SK-N-SH treated with all-trans-retinoic acid at 6 μM for 48 hours (cell line): ENCODE measurements at regions not wholly inside any gene's neighbourhood (a gene's known extent, or its start where the extent isn't known, plus 50 kb on each side); places are given as distances from the start of the nearest gene placed in this dataset.

ENCODE experiments used
- ARNTL ChIP-seq: fragments of 450-650 bp; formaldehyde crosslinking; IDR thresholded peaks from 2 replicates; pipeline ENCODE4 v1.5.0; 2020; ENCODE audit warnings: low read depth, mild to moderate bottlenecking, moderate library complexity, borderline replicate concordance
- BACH2 ChIP-seq: fragments of 250-450 bp; sonication (Bioruptor Pico); IDR thresholded peaks from 2 replicates; pipeline ENCODE4 v1.9.0; 2021; ENCODE audit warnings: mild to moderate bottlenecking, borderline replicate concordance
- RARB ChIP-seq: fragments of 250-450 bp; sonication (Bioruptor Pico); IDR thresholded peaks from 2 replicates; pipeline ENCODE4 v1.8.0; 2021; ENCODE audit warnings: mild to moderate bottlenecking, moderate library complexity
- TCF4 ChIP-seq: fragments of 250-450 bp; sonication (Bioruptor Pico); IDR thresholded peaks from 2 replicates; pipeline ENCODE4 v1.8.0; 2021; ENCODE audit warnings: mild to moderate bottlenecking, moderate library complexity, borderline replicate concordance
- ZNF565 ChIP-seq: fragments of 450-650 bp; formaldehyde crosslinking; conservative IDR thresholded peaks from 2 replicates; pipeline ENCODE4 v1.5.0; 2020; ENCODE audit warnings: low read depth, mild to moderate bottlenecking, moderate library complexity
- TF ChIP-seq, protein P1 (sequence below): fragments of 250-450 bp; sonication (Bioruptor Pico); IDR thresholded peaks from 2 replicates; pipeline ENCODE4 v1.5.0; 2020; ENCODE audit warnings: mild to moderate bottlenecking, moderate library complexity

DNA sequence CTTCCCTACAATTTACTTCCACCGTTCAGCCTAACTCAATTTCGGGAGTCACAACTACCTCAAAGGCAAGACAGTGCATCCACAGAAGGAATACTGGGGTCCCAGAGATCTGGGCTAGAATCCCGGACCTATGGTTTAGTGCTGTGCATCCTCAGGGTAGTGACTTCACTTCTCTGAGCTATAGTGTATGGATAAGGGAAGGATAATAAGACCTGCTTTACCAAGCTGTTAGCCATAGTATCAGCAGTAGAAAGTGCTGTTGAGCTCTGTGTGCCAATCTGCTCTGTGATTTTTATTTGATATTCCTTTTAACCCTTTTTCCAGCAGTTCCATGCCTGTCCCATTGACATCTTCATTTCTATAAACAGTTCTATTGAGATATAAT, 1044.3 kb downstream of the BCL11B start:
- TF ChIP-seq BACH2 (no peak), ARNTL (CRISPR knock-in tag) (no peak), TCF4 (CRISPR knock-in tag) (no peak), RARB (no peak), ZNF565 (CRISPR knock-in tag) (no peak)
- TF ChIP-seq, protein P1, sequence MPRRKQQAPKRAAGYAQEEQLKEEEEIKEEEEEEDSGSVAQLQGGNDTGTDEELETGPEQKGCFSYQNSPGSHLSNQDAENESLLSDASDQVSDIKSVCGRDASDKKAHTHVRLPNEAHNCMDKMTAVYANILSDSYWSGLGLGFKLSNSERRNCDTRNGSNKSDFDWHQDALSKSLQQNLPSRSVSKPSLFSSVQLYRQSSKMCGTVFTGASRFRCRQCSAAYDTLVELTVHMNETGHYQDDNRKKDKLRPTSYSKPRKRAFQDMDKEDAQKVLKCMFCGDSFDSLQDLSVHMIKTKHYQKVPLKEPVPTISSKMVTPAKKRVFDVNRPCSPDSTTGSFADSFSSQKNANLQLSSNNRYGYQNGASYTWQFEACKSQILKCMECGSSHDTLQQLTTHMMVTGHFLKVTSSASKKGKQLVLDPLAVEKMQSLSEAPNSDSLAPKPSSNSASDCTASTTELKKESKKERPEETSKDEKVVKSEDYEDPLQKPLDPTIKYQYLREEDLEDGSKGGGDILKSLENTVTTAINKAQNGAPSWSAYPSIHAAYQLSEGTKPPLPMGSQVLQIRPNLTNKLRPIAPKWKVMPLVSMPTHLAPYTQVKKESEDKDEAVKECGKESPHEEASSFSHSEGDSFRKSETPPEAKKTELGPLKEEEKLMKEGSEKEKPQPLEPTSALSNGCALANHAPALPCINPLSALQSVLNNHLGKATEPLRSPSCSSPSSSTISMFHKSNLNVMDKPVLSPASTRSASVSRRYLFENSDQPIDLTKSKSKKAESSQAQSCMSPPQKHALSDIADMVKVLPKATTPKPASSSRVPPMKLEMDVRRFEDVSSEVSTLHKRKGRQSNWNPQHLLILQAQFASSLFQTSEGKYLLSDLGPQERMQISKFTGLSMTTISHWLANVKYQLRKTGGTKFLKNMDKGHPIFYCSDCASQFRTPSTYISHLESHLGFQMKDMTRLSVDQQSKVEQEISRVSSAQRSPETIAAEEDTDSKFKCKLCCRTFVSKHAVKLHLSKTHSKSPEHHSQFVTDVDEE (CRISPR knock-in tag) = no peak
